Activated CD4-positive, alpha-beta T cell treated with anti-CD3 and anti-CD28 coated beads for 36 hours (primary cell): ENCODE measurements at regions not wholly inside any gene's neighbourhood (a gene's known extent, or its start where the extent isn't known, plus 50 kb on each side); places are given as distances from the start of the nearest gene placed in this dataset.
"Not testable (repeated sequence)": the region's sequence is repeated elsewhere in the genome, so short reads cannot be mapped to it uniquely, and the experiment has no call there.

Experiments
- ATAC-seq: fragments of 200-7000 bp; cut with Tn5 transposase; one replicate; pipeline ENCODE4 v1.10.0; 2021; ENCODE audit warnings: mild to moderate bottlenecking, moderate library complexity
- CTCF ChIA-PET: fragments of 350-600 bp; sonication (Branson Sonifier 250); formaldehyde crosslinking; loops from one replicate; lab custom pipeline; 2021; ENCODE audit warnings: antibody characterized with exemption; lab: Charles Lee
- POLR2A ChIA-PET: fragments of 350-600 bp; sonication (Branson Sonifier 250); formaldehyde crosslinking; loops from one replicate; lab custom pipeline; 2021; ENCODE audit warnings: antibody characterized with exemption, inconsistent platforms; lab: Charles Lee
- DNase-seq: peaks from one replicate; pipeline ENCODE4 v3.0.0-alpha.2; 2020
- H3K27ac Mint-ChIP-seq: one replicate; pipeline ENCODE4 v1.8.0; 2021; ENCODE audit warnings: mixed read lengths
- H3K27me3 Mint-ChIP-seq: one replicate; pipeline ENCODE4 v1.8.0; 2021; ENCODE audit warnings: mixed read lengths
- H3K36me3 Mint-ChIP-seq: one replicate; pipeline ENCODE4 v1.8.0; 2021; ENCODE audit warnings: low read depth, mixed read lengths
- H3K4me1 Mint-ChIP-seq: one replicate; pipeline ENCODE4 v1.8.0; 2021; ENCODE audit warnings: mixed read lengths
- H3K4me3 Mint-ChIP-seq: one replicate; pipeline ENCODE4 v1.8.0; 2021; ENCODE audit warnings: mild to moderate bottlenecking, moderate library complexity, mixed read lengths
- H3K9me3 Mint-ChIP-seq: one replicate; pipeline ENCODE4 v1.8.0; 2021; ENCODE audit warnings: low read depth, mixed read lengths
- intact Hi-C, 2 experiments: fragments of 100-400 bp; cut with DNase I in 1 of 2; cut with micrococcal nuclease in 1 of 2; formaldehyde crosslinking; loops; one replicate each; pipeline versions ENCODE4 v1.14.2 to v1.15.1; 2022 to 2024; cut with DNase I, micrococcal nuclease

- H3K36me3 Mint-ChIP-seq, H3K4me3 Mint-ChIP-seq, DNase-seq, CTCF ChIA-PET, H3K27ac Mint-ChIP-seq, ATAC-seq, H3K9me3 Mint-ChIP-seq, H3K27me3 Mint-ChIP-seq, POLR2A ChIA-PET: not testable (repeated sequence)
- peaks cover 40% of the 10 kb centered on the region for H3K4me1 Mint-ChIP-seq
- intact Hi-C loops = loop anchor here (10.0 kb wide), 3 partner anchors 446 to 874 kb away; no protein-coding TSS in a partner anchor
Measured at GRCh38 chr3:31101285-31101684, 206.8 kb upstream of the GADL1 start.

- CTCF ChIA-PET = no interaction called here
- no peaks in the 10 kb centered on the region for H3K27me3 Mint-ChIP-seq
- DNase-seq (peak; percentile 46), ATAC-seq (peak; percentile 43)
- no peak overlapping the region for H3K27ac Mint-ChIP-seq
- peaks cover 6% of the 10 kb centered on the region for H3K9me3 Mint-ChIP-seq
- H3K4me3 Mint-ChIP-seq = no peak overlapping the region
- intact Hi-C loops = loop anchor here (10.0 kb wide), 3 partner anchors 448 to 872 kb away; no protein-coding TSS in a partner anchor
- POLR2A ChIA-PET = no interaction called here
- peaks cover 40% of the 10 kb centered on the region for H3K4me1 Mint-ChIP-seq
- H3K36me3 Mint-ChIP-seq = no peaks in the 10 kb centered on the region
Measured at GRCh38 chr3:31102196-31102879, 207.9 kb upstream of the GADL1 start.

- Mint-ChIP-seq H3K9me3 (peaks cover 6% of the 10 kb centered on the region), H3K36me3 (no peaks in the 10 kb centered on the region), H3K4me3 (no peak overlapping the region), H3K27ac (no peak overlapping the region), H3K4me1 (peaks cover 40% of the 10 kb centered on the region), H3K27me3 (no peaks in the 10 kb centered on the region)
- DNase-seq (no peak), ATAC-seq (no peak)
- ChIA-PET POLR2A (no interaction called here), CTCF (no interaction called here)
- intact Hi-C loops = loop anchor here (10.0 kb wide), 3 partner anchors 448 to 872 kb away; no protein-coding TSS in a partner anchor
Measured at GRCh38 chr3:31103181-31103580, 208.7 kb upstream of the GADL1 start.

- CTCF ChIA-PET = no interaction called here
- intact Hi-C loops = loop anchor here (2.0 to 10.0 kb wide), 4 partner anchors 149 to 871 kb away; no protein-coding TSS in a partner anchor
Measured at GRCh38 chr3:31103623-31104180, 209.2 kb upstream of the GADL1 start.

GRCh38 chr3:31105011-31105410, 210.6 kb upstream of the GADL1 start:
- ChIA-PET CTCF (interaction anchor here (0.7 to 0.9 kb wide), 2 partner anchors 303 to 337 kb away, joined by 3 to 4 read pairs; no protein-coding TSS in a partner anchor), POLR2A (no interaction called here)
- H3K36me3 Mint-ChIP-seq = no peaks in the 10 kb centered on the region
- no peak overlapping the region for H3K27ac Mint-ChIP-seq
- no peak for ATAC-seq
- peaks cover 12% of the 10 kb centered on the region for H3K9me3 Mint-ChIP-seq
- H3K27me3 Mint-ChIP-seq = no peaks in the 10 kb centered on the region
- no peak for DNase-seq
- peaks cover 40% of the 10 kb centered on the region for H3K4me1 Mint-ChIP-seq
- no peak overlapping the region for H3K4me3 Mint-ChIP-seq
- intact Hi-C loops = loop anchor here (1.0 to 10.0 kb wide), 5 partner anchors 28 to 870 kb away; no protein-coding TSS in a partner anchor

More at GRCh38 chr3:31103623-31104180, 209.2 kb upstream of the GADL1 start:
- Mint-ChIP-seq H3K9me3 (peaks cover 10% of the 10 kb centered on the region), H3K36me3 (no peaks in the 10 kb centered on the region), H3K27ac (no peak overlapping the region), H3K27me3 (no peaks in the 10 kb centered on the region), H3K4me1 (peaks cover 40% of the 10 kb centered on the region), H3K4me3 (no peak overlapping the region)
- DNase-seq (no peak), ATAC-seq (no peak)
- POLR2A ChIA-PET = no interaction called here

- intact Hi-C loops = loop anchor here (1.0 to 10.0 kb wide), 5 partner anchors 28 to 869 kb away; no protein-coding TSS in a partner anchor
- H3K27ac Mint-ChIP-seq = no peak overlapping the region
- DNase-seq = peak; percentile 38
Measured at GRCh38 chr3:31105438-31106077, 211.1 kb upstream of the GADL1 start.

GRCh38 chr3:31106204-31106603, 211.7 kb upstream of the GADL1 start:
- H3K4me3 Mint-ChIP-seq = no peak overlapping the region
- H3K27ac Mint-ChIP-seq = no peak overlapping the region
- DNase-seq (no peak), ATAC-seq (no peak)
- peaks cover 12% of the 10 kb centered on the region for H3K9me3 Mint-ChIP-seq
- intact Hi-C loops = loop anchor here (10.0 kb wide), 3 partner anchors 451 to 869 kb away; no protein-coding TSS in a partner anchor
- POLR2A ChIA-PET = interaction anchor here (1.6 kb wide), 1 partner anchor 29 kb away, joined by 5 read pairs; no protein-coding TSS in a partner anchor
- H3K27me3 Mint-ChIP-seq = no peaks in the 10 kb centered on the region
- peaks cover 38% of the 10 kb centered on the region for H3K4me1 Mint-ChIP-seq
- H3K36me3 Mint-ChIP-seq = no peaks in the 10 kb centered on the region
- CTCF ChIA-PET = no interaction called here

More at GRCh38 chr3:31105438-31106077, 211.1 kb upstream of the GADL1 start:
- peaks cover 40% of the 10 kb centered on the region for H3K4me1 Mint-ChIP-seq
- H3K27me3 Mint-ChIP-seq = no peaks in the 10 kb centered on the region
- ChIA-PET CTCF (interaction anchor here (0.6 to 0.9 kb wide), 2 partner anchors 283 to 337 kb away, joined by 3 to 4 read pairs; no protein-coding TSS in a partner anchor), POLR2A (no interaction called here)
- no peak overlapping the region for H3K4me3 Mint-ChIP-seq
- no peaks in the 10 kb centered on the region for H3K36me3 Mint-ChIP-seq
- peak; percentile 47 for ATAC-seq
- peaks cover 12% of the 10 kb centered on the region for H3K9me3 Mint-ChIP-seq

- H3K27ac Mint-ChIP-seq = no peak overlapping the region
- H3K4me1 Mint-ChIP-seq = peaks cover 34% of the 10 kb centered on the region
- ChIA-PET CTCF (interaction anchor here (1.3 kb wide), 1 partner anchor 31 kb away, joined by 3 read pairs; no protein-coding TSS in a partner anchor), POLR2A (interaction anchor here (1.6 kb wide), 1 partner anchor 30 kb away, joined by 5 read pairs; no protein-coding TSS in a partner anchor)
- no peaks in the 10 kb centered on the region for H3K36me3 Mint-ChIP-seq
- peaks cover 10% of the 10 kb centered on the region for H3K9me3 Mint-ChIP-seq
- H3K27me3 Mint-ChIP-seq = no peaks in the 10 kb centered on the region
- DNase-seq (peak; percentile 15), ATAC-seq (peak; percentile 79)
- no peak overlapping the region for H3K4me3 Mint-ChIP-seq
- intact Hi-C loops = loop anchor here (10.0 kb wide), 3 partner anchors 452 to 868 kb away; no protein-coding TSS in a partner anchor
Measured at GRCh38 chr3:31106912-31107311, 212.5 kb upstream of the GADL1 start.

- ChIA-PET POLR2A (no interaction called here), CTCF (no interaction called here)
- H3K27me3 Mint-ChIP-seq = no peaks in the 10 kb centered on the region
- H3K27ac Mint-ChIP-seq = no peak overlapping the region
- ATAC-seq (no peak), DNase-seq (no peak)
- intact Hi-C loops = no loop called here
- peaks cover 1% of the 10 kb centered on the region for H3K36me3 Mint-ChIP-seq
- peaks cover 5% of the 10 kb centered on the region for H3K9me3 Mint-ChIP-seq
- H3K4me3 Mint-ChIP-seq = no peak overlapping the region
- no peaks in the 10 kb centered on the region for H3K4me1 Mint-ChIP-seq
Measured at GRCh38 chr3:31114929-31115283, 220.4 kb upstream of the GADL1 start.

- H3K36me3 Mint-ChIP-seq, ATAC-seq, H3K4me3 Mint-ChIP-seq, intact Hi-C loops, DNase-seq, CTCF ChIA-PET, H3K27me3 Mint-ChIP-seq, H3K4me1 Mint-ChIP-seq, POLR2A ChIA-PET, H3K27ac Mint-ChIP-seq, H3K9me3 Mint-ChIP-seq: not testable (repeated sequence)
Measured at GRCh38 chr3:31115531-31115930, 221.1 kb upstream of the GADL1 start.

- CTCF ChIA-PET = no interaction called here
- Mint-ChIP-seq H3K9me3 (peaks cover 5% of the 10 kb centered on the region), H3K27me3 (no peaks in the 10 kb centered on the region)
Measured at GRCh38 chr3:31116651-31117050, 222.2 kb upstream of the GADL1 start.

More at GRCh38 chr3:31116651-31117050, 222.2 kb upstream of the GADL1 start:
- intact Hi-C loops = no loop called here
- POLR2A ChIA-PET = no interaction called here
- no peaks in the 10 kb centered on the region for H3K4me1 Mint-ChIP-seq
- DNase-seq = no peak
- no peak overlapping the region for H3K27ac Mint-ChIP-seq
- H3K36me3 Mint-ChIP-seq = peaks cover 1% of the 10 kb centered on the region
- H3K4me3 Mint-ChIP-seq = no peak overlapping the region
- ATAC-seq = no peak
